GM19238 (cell line): ENCODE measurements at regions not wholly inside any gene's neighbourhood (a gene's known extent, or its start where the extent isn't known, plus 50 kb on each side); places are given as distances from the start of the nearest gene placed in this dataset.

Experiments used
- DNase-seq: peaks from one replicate; pipeline ENCODE4 v3.0.0; 2011; ENCODE audit warnings: low spot score; ENCODE audit not compliant: insufficient read length

DNA sequence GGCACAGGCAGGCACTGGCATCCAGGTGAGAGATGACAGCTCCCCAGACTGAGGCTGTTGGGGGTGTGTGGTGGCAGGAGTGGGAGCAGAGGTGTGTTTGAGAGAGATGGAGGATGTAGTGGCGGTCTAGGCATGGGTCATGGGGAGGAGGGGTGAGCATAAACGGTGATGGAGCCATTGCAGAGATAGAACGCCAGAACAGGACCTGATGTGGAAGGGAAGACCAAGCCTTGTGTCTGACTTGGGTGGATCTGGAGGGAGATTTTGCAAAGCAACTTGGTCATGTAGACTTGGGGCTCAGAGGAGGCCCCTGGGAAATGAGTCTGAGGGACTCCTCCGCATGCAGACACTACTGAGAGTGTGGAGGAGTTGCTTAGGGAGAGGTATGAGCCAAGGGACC is 50.0 kb upstream of the CLDN5 start:
- no peak for DNase-seq

DNA sequence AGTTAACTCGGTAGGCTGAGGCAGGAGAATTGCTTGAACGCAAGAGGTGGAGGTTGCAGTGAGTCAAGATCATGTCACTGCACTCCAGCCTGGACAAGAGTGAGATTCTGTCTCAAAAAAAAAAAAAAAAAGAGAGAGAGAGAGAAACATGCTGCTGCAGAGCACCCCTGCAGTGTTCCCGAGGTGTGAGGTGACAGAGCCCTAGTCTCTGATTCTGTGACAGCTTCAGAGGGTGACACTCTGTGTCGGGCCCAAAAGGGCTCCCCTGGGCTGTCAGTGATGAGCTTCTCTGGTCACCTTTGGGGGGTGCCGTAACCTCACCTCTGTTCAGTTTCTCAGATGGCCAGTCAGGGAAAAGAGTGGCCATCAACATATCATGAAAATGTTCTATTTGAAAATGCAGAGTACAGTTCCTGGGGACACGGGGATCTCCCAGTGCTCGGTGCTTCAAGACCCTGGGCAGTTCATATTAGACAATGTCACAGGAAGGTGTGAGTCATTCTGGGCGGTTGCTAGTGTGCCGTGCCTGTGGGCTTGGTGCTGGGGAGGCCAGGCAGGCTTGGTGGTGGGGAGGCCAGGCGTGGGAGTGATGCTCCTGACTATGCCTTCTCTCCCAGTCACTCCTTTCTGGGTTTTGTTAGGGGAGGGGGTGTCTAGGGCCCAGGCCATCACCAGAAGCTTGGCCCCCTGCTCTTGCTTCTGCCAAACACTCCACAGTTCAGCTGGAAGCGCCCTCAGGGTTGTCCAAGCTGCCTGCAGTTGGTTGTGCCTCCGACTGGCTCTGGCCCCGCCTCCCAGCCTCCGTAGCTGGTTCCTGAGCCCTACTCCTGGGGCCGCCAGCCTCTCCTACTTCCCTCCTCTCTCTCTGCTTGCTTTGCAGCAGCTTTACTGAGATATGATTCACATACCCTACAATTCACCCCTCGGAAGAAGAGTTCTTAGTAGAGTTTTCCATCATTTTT is 52.5 kb upstream of the CLDN5 start:
- DNase-seq: peak; percentile 39

DNA sequence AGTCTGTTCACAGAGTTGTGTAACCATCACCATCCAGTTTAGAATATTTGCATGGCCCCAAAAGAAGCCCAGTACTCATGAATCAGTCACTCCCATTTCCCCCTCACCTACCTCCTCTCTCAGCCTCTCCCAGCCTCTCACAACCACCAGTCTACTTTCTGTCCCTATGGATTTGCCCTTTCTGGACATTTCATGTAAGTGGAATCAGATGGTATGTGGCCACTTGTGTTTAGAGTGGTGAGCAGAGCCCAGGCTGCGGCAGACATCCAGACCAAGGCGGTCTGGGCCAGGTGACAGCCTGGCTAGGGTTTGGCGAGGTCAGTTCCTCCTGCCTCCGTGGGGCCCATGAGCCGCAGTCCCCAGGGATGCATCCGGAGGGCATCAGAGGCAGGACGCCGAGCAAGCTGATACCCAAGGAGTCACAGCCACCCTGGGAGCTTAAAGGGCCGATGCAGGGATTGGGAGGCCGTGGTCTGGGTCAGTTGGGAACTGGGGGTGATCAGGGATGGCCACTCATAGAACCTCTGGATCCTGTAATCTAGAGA is 53.3 kb upstream of the CLDN5 start:
- no peak for DNase-seq

DNA sequence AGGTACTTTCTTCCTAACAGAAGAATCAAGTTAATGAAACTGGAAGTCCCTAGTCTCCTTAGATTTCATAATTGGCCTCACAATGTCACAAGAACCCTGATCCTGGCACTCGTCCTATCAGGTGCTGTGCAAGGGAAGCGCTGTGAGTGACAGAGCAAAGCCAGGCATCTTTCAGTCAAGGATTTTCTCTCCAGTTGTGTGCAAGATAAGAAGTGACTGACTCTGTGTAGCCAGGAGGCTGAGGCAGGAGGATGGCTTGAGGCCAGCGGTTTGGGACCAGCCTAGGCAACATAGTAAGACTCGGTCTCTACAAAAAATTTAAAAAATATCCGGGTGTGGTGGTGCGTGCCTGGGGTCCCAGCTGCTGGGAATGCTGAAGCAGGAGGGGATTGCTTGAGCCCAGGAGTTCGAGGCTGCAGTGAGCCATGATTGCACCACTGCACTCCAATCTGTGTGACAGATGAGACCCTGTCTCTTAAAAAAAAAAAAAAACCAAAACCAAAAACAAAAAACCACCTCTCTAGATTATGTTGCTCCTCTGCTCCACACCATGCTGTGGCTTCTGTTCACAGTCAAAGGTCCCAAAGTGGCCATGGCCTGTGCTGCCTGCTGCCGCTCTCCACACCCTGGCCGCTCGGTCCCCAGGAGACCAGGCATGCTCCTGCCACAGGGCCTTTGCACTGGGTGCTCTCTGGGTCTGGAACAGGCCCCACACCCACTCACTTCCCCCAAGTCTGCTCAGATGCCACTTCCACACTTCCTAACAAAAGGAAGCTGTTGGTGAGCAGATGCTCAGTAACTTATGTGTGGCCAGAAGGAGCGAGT is 54.2 kb upstream of the CLDN5 start:
- no peak for DNase-seq

DNA sequence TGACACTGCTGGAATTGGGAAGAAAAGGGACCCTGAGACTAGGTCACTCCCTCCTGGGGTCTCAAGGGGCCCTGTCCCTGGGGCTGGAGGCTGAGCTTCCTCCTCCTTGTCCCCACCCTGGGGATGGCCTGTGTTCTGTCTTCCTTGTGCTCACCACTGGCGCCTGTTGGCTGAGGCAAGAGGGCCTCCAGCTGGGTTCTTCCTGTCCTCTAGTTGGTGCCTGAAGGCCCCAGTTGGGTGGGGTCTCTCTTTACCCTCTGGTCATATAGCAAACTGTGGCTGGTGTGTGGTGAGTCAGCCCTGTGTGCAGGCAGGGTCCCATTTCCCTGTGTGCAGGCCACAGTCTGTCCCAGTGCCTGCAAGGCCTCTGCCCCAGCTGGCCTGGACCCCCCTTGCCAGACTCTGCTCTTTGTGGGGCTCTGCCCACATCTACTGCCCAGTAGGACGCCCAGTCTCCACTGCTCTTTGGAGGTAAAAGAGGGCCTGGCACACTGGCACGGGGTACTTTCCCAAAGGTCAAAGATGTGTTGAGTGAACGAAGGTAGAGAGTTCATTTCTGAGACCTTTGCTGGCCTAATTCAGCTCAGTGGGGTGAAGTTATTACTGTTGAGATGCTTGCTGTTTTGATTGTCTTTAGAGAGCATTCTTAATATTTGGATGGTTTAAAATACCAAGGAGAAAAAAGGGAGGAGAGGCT is 55.1 kb upstream of the CLDN5 start:
- no peak for DNase-seq

DNA sequence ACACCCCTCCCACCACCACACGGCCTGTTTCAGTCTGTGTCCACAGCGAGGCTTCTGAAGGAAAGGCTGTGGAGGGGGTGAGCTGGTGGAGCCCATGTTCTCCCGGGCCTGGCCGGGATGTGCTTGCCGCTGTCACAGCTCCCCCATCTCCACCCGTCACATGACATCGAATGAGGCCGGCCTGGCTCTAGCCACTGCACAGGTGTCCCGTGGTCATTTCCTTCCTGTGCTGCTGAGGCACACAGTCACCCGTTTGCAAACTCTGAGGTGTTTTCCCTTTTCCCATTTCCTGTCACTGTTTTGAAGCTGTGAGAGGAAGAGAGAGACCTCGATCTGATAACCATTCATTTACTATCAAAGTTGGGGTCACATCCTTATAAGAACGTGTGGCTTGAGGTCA is 55.7 kb upstream of the CLDN5 start:
- peak; percentile 43 for DNase-seq

DNA sequence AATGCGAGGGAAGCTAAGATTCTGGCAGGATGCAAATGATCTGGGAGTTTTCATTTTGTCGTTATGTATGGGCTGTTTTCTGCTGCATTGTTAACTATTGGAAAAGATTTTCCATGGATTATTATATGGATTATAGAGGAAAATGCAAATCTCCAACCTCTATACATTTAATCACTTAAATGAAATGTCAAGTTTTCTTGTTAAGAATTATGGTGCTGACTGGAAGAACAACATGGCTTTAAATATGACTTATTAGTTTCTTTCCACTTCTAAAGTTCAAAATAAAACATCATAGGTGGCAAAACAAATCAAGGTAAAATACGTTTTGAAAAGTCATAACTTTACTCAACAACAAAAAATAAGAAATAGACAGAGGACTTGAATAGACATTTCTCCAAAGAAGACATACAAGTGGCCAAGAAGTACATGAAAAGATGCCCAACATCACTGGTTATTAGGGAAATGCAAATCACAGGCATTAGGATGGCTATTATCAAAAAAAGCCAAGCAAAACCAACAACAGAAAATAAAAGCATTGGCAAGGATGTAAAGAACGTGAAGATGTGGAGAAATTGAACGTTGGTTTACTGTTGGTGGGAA is 56.2 kb upstream of the CLDN5 start:
- DNase-seq: no peak

DNA sequence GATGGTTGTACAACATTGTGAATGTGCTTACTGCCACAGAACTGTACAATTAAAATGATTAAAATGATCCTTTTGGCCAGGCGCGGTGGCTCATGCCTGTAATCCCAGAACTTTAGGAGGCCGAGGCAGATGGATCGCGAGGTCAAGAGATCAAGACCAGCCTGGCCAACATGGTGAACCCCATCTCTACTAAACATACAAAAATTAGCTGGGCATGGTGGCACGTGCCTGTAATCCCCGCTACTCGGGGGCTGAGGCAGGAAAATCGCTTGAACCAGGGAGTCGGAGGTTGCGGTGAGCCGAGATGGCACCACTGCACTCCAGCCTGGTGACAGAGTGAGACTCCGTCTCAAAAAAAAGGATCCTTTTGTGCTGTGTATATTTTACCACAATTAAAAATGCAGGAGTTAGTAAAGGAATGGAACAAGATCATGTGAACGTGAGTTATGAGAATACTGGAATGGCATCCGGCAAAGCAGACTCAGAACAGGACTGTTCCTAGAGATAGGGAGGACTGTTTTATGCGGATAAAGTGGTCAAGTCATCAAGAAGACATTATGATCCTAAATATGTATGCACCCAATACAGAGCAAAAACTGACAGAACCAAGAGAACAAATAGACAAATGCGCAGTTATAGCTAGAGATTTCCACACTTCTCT is 58.0 kb upstream of the CLDN5 start:
- no peak for DNase-seq

DNA sequence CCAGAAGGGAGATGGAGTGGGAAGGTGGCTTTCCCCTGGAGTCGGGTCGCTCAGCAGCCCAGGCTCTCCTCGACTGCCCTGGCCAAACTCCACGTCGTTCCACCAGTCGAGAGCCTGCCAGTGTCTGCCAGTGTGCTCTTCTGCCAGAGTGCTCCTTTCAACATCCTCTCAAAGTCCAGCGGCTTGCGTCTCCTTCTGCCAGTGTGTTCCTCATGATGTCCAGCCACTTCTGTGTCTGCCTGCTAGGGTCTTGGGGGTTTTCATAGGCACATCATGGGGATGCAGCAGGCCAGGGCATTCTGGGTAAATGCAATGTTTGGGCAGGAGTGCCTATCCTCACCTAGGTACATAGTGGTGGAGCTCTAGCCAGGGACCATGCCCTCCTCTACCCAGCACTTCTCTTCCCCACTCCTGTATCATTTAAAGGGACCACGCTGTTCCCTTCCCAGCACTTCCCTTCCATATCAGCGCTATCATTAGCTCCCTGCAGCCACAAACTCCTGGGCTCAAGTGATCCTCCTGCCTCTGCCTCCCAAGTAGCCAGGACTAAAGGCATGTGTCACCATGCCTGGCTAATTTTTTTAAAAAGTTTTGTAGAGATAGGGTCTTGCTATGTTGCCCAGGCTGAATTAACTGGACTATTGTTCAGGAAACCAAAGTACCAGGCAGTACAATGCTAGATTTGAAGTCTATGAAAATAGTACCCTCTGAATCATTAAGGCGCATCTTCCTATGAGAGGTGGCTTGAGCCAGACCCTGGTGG is 62.9 kb upstream of the CLDN5 start:
- no peak for DNase-seq

DNA sequence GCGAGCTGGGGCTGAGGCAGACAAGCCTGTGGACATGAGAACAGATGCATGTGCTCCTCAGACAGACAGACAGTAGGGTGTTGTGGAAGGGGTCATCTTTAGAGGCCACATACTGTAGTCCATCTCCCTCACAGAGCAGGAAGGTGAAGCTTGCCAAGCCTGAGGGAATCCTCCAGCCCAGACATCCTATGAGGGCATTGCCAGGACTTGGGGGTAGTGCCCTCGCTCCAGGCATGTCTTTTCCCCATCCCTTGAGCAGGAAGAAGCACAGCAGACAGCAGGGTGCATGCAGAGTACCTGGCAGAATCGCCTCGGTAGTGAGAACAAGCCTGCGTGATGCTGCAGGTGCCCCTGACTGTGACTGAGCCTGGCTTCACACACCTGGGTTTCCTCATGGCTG is 66.5 kb upstream of the CLDN5 start:
- DNase-seq: no peak

DNA sequence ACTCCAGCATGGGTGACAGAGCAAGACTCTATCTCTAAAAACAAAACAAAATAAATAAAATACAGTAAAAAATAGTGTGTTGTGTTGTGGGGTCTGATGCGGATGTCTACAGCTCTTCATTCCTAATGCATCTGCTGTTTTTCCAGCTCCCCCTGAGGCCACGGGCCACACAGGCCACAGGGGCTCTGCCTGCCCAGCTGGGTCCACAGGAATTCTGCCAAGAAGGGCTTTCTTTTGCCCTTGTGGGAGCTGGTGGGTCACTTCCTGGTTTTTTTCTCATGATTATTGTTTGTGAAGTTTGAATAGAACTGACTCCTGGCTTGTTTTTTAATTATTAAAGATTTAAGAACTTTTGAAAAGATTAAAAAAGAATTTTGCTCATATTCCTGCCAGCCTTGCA is 67.4 kb upstream of the CLDN5 start:
- no peak for DNase-seq

DNA sequence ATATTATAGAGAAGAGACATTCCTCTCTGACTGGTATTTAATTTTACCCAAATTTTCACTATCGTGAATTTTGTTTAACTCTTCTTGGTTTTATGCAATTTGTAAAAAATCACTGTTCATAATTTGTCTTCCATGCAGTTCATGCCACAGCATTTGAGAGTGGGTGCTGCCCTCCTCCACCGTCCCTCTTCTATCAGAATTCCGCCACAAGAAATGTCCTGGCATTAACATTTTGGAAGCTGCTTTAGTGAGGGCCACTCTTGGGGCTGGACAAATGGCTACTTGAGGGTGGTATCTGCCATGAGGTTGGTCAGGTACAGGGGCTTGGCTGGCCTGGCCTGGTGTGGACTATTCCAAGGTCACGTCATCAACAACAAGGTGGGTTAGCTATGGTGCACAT is 68.3 kb upstream of the CLDN5 start:
- no peak for DNase-seq

DNA sequence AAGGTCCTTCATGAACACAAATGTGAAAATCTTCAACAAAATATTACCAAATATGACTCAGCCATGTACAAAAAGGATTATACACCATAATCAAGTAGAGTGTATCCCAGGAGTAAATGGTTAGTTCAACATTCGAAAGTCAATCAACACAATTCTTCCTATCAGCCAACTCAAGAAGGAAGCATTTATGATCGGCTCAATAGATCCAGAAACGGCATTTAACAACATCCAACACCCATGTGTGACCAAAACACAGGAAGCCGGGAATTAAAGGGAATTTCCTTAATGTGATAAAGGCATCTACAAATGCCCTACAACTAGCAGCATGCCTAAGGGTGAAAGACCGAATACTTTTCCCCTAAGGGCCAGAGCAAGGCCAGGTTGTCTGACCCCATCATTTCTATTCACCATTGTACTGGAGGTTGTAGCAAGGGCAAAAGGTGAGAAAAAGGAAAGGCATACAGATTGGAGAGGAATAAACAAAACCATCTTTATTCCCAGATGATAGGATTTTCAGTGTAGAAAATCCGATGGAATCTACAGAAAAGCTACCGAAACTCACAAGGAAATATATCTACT is 69.9 kb upstream of the CLDN5 start:
- no peak for DNase-seq

DNA sequence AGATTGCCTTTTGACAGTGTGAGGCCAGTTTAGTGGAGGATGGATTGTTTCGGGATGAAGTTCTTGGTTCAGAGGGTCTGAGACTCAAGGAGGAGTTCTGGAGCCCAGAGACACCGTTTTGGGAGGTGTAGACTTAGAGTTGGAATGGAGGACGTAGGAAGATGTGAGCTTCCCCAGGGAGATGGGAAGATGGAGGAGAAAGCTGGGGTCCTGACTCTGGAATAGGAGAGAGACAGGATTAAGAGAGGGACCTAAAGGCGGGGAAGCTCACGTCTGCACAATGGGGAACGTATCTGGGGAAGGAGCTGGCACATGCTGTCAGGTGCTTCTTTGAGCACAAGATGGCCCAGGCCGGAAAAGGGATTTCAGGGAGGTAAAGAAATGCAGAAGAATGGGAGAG is 71.3 kb upstream of the CLDN5 start:
- DNase-seq: no peak

DNA sequence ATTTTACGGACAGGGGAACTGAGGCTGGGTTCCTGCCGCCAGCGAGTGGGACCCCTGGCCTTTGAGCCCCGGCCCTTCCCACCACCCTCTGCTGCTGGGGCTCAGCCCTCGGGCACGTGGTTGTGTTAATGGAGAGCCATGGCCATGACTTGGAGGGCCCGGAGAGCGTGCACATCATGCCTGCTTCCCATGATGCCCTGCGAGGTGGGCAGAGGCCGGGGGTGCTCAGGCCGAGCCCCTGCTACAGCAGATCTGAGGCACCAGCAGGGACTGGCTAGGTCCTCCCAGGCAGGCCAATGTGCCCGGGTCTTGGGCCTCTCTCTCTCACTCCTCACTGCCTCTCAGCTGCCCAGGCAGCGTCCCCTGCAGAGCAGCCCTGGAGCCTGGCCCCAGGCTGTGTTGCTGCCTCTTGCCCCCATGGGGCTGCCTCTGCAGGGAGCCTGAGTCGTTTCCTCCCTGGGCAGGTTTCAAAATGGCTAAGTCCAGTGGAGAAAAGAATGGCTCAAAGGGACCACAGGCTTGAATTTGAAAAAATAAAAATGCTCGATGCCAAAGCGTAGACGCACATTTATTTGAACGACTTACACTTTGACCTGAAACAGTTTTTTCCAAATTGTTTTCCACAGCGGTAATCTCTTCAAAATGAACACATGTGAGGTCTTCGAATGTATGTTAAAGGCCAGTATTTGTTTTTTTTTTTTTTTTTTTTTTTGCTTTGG is 72.6 kb upstream of the CLDN5 start:
- DNase-seq: no peak

DNA sequence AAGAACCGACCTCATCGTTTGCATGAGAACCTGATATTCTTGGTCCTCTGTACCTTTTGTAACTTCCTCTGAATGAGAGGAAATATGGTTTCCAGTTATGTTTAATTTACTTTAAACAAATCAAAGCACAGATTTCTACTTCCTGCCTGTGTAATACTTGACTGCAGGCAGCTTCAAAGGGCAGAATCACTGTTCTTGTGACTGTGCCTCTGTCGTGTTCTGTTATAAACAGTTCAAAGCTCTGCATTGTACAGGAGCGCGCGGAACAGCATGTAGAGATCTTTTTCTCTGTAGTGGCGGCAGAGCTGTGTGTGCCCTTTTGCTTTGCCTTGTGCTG is 73.2 kb upstream of the CLDN5 start:
- DNase-seq: no peak

DNA sequence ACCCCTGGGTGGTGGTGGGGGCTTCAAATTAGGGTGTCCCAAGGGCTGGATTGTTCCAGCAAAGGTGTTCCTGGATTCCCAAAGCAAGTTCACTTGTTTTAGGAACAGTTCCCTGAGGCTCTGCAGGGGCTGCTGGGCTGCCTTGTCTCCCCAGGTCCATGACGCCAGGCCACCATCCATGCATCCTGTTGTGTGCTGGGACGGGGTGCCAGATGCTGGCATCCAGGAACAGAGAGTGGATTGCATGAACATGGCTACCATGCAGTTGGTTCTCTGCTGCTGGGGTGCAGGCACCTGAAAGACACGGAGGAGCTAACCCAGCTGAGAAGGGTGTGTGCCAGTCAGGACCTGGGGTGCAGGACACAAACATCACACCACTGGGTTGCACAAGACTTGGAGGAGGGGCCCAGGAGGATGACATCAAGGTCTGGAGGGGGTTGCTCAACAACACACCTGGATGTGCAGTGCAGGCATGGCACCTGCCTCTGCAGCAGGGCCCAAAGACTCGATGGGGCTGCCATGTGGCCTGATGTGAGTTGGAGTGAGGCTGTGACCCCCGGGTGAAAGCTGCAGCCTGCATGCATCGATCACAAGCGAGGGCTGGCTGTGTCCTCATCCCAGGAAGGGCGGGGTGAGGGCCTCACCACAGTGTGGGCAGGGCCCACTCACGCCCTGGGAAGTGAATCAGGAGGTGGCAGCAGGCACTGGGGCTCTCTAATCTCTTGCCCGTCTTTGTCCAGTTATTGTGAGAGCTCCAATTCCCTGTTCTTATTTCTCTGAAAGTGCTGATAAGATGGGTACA is 74.0 kb upstream of the CLDN5 start:
- DNase-seq: no peak

DNA sequence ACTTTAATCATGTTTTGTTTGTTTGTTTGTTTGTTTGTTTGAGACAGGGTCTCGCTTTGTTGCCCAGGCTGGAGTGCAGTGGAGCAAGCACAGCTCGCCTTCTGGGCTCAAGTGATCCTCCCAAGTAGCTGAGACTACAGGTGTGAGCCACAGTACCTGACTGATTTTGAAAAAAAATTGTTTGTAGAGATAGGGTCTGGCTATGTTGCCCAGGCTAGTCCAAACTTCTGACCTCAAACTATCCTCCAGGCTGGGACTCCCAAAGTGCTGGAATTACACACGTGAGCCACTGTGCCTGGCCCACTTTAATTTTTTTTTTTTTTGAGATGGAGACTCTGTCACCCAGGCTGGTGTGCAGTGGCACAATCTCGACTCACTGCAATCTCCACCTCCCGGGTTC is 74.8 kb upstream of the CLDN5 start:
- no peak for DNase-seq
